Ovary (tissue), 7 donors: ENCODE measurements at regions not wholly inside any gene's neighbourhood (a gene's known extent, or its start where the extent isn't known, plus 50 kb on each side); places are given as distances from the start of the nearest gene placed in this dataset.

ENCODE experiments used
- DNase-seq, 5 donors: peaks; one replicate each; pipeline ENCODE4 v3.0.0-alpha.2; 2019 to 2020
- H3K27ac ChIP-seq, 2 donors: fragments of 200-600 bp; one replicate each; pipeline versions ENCODE4 v1.5.1 to v1.8.0; 2019 to 2022
- H3K27me3 ChIP-seq: fragments of 200-600 bp; one replicate; pipeline ENCODE4 v1.8.0; 2022
- H3K36me3 ChIP-seq: fragments of 200-600 bp; sonication (generic); one replicate; pipeline ENCODE4 v1.5.1; 2019
- H3K4me1 ChIP-seq: one replicate; pipeline ENCODE4 v1.8.1; 2013; ENCODE audit warnings: mild to moderate bottlenecking, moderate library complexity; ENCODE audit not compliant: insufficient read depth
- H3K4me3 ChIP-seq: fragments of 200-600 bp; sonication (generic); one replicate; pipeline ENCODE4 v1.5.1; 2017
- H3K9me3 ChIP-seq, 2 donors: fragments of 200-600 bp in 1 of 2; sonication (generic) in 1 of 2; one replicate each; pipeline versions ENCODE4 v1.5.1 to v1.8.1; 2013 to 2019; ENCODE audit warnings: mild to moderate bottlenecking in 1 of 2, moderate library complexity in 1 of 2
- CTCF ChIP-seq, 3 donors: fragments of 450-650 bp in 2 of 3; fragments of 200-600 bp in 1 of 3; IDR thresholded peaks; one replicate each; pipeline versions ENCODE4 v1.5.1 to v1.8.0; 2016 to 2022; ENCODE audit warnings: antibody characterized with exemption in 3 of 3, mild to moderate bottlenecking in 1 of 3
- EP300 ChIP-seq: sonication (generic); formaldehyde crosslinking; IDR thresholded peaks from one replicate; pipeline ENCODE4 v1.6.1; 2017; ENCODE audit warnings: antibody characterized with exemption
- POLR2A ChIP-seq: fragments of 450-650 bp; IDR thresholded peaks from one replicate; pipeline ENCODE4 v1.6.1; 2017; ENCODE audit warnings: antibody characterized with exemption, mild to moderate bottlenecking, moderate library complexity
- WGBS, 3 donors: extraction: QIAGEN DNeasy Blood & Tissue Kit in 1 of 3; methylation state at CpG; one replicate each; pipeline versions ENCODE4 v1.1.5 to v1.1.7; 2013 to 2017; 5-methylcytosine and 5-hydroxymethylcytosine counted together
- intact Hi-C, 4 donors: fragments of 100-400 bp; cut with DNase I; formaldehyde crosslinking; loops; one replicate each; pipeline versions ENCODE4 v1.11.0 to v1.15.1; 2022 to 2023
- donor health status: DM: no; HTN: no; CAD: no; lungs with moderate emphysema.
- donor health status: DM: no; HTN: no; CAD: no.
- donor health status: Bipolar disorder and iron deficiency.
- donor health status: DM: no; HTN: no; CAD: no.
- donor health status: DM: yes; HTN: yes; CAD: no.

DNA sequence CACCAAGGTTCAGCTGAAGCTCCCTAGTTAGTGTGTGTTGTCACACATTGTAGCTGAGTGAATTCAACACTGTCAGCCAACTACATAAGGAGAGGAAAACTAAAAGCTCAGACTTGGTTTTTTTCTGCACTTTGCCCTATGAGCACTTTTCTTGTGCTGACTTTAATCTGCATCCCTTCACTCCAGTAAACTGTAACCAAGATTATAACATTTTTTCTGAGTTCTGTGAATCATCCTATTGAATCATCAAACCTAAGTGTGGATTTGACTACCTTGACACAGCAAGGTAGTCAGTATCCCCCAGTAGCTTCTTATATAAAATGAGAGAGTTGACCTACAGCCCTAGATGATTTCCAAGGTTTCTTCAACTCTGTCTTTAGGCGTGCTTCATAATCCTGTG, 325.0 kb downstream of the AGTPBP1 start:
- Histone ChIP-seq H3K27me3 (no peaks in the 10 kb centered on the region), H3K27ac (no peak overlapping the region), H3K9me3 (no peaks in the 10 kb centered on the region), H3K4me3 (no peak overlapping the region), H3K4me1 (no peaks in the 10 kb centered on the region), H3K36me3 (no peaks in the 10 kb centered on the region)
- DNase-seq, result no peak
- intact Hi-C loops, result no loop called here
- WGBS, 3 donors, result 80 to 91% (median 81%) methylated on average over 1 of the region's 1 CpG
- TF ChIP-seq CTCF (IDR thresholded peaks at IDR 0.05) (no peak), POLR2A (no peak), EP300 (no peak)

GRCh38 chr9:85414390-85414789, 327.4 kb downstream of the AGTPBP1 start:
- no peak for DNase-seq
- TF ChIP-seq POLR2A (no peak), CTCF (IDR thresholded peaks at IDR 0.05) (no peak), EP300 (no peak)
- WGBS, 3 donors, result 66 to 81% (median 74%) methylated on average over 5 of the region's 5 CpGs
- Histone ChIP-seq H3K27ac (no peak overlapping the region), H3K36me3 (no peaks in the 10 kb centered on the region), H3K4me1 (no peaks in the 10 kb centered on the region), H3K4me3 (no peak overlapping the region), H3K27me3 (no peaks in the 10 kb centered on the region), H3K9me3 (no peaks in the 10 kb centered on the region)
- intact Hi-C loops, result no loop called here

GRCh38 chr9:85408494-85408893, 333.3 kb downstream of the AGTPBP1 start:
- WGBS, 3 donors, result 92 to 93% (median 93%) methylated on average over 4 to 5 of the region's 5 CpGs
- DNase-seq, result no peak

GRCh38 chr9:85405566-85405950, 336.2 kb downstream of the AGTPBP1 start:
- WGBS, 3 donors, result 23 to 40% (median 34%) methylated on average over 6 of the region's 6 CpGs
- no peaks in the 10 kb centered on the region for H3K36me3 ChIP-seq
- H3K4me1 ChIP-seq, result no peaks in the 10 kb centered on the region
- TF ChIP-seq EP300 (no peak), CTCF (IDR thresholded peaks at IDR 0.05) (no peak), POLR2A (no peak)
- H3K4me3 ChIP-seq, result no peak overlapping the region
- intact Hi-C loops, result no loop called here
- DNase-seq, result no peak
- H3K27me3 ChIP-seq, result no peaks in the 10 kb centered on the region
- H3K9me3 ChIP-seq, result no peaks in the 10 kb centered on the region
- H3K27ac ChIP-seq, result no peak overlapping the region

More at GRCh38 chr9:85408494-85408893, 333.3 kb downstream of the AGTPBP1 start:
- Histone ChIP-seq H3K36me3 (no peaks in the 10 kb centered on the region), H3K9me3 (no peaks in the 10 kb centered on the region), H3K27ac (no peak overlapping the region), H3K27me3 (no peaks in the 10 kb centered on the region), H3K4me3 (no peak overlapping the region), H3K4me1 (no peaks in the 10 kb centered on the region)
- no peak for TF ChIP-seq POLR2A
- no peak for TF ChIP-seq EP300
- no peak for TF ChIP-seq CTCF (IDR thresholded peaks at IDR 0.05)
- intact Hi-C loops, result no loop called here
